GM19372 (cell line): ENCODE measurements at regions not wholly inside any gene's neighbourhood (a gene's known extent, or its start where the extent isn't known, plus 50 kb on each side); places are given as distances from the start of the nearest gene placed in this dataset.
"Not testable (repeated sequence)": the region's sequence is repeated elsewhere in the genome, so short reads cannot be mapped to it uniquely, and the experiment has no call there.

ENCODE experiments used
- ATAC-seq: cut with Tn5 transposase; IDR thresholded peaks from one replicate; pipeline ENCODE4 v1.9.1; 2021; ENCODE audit warnings: mild to moderate bottlenecking, low read depth, moderate library complexity; ENCODE audit not compliant: unreplicated experiment

- no peak for ATAC-seq
These were observed 476.3 kb upstream of the CADM1 start for GRCh38 chr11:115980337-115981103.

- no peak for ATAC-seq
These were observed 470.5 kb upstream of the CADM1 start for GRCh38 chr11:115974703-115975102.

GRCh38 chr11:115967203-115967602, 463.0 kb upstream of the CADM1 start:
- not testable (repeated sequence) for ATAC-seq

- no peak for ATAC-seq
These were observed 461.7 kb upstream of the CADM1 start for GRCh38 chr11:115965767-115966504.

GRCh38 chr11:115964091-115964490, 459.9 kb upstream of the CADM1 start:
- no peak for ATAC-seq

- no peak for ATAC-seq
These were observed 458.9 kb upstream of the CADM1 start for GRCh38 chr11:115963156-115963555.

GRCh38 chr11:115961159-115962003, 457.2 kb upstream of the CADM1 start:
- ATAC-seq = no peak

- no peak for ATAC-seq
These were observed 454.9 kb upstream of the CADM1 start for GRCh38 chr11:115959081-115959486.

- ATAC-seq = no peak
These were observed 454.1 kb upstream of the CADM1 start for GRCh38 chr11:115958089-115959000.

GRCh38 chr11:115955803-115956202, 451.6 kb upstream of the CADM1 start:
- ATAC-seq = no peak

GRCh38 chr11:115950660-115951059, 446.4 kb upstream of the CADM1 start:
- no peak for ATAC-seq

GRCh38 chr11:115944596-115944995, 440.4 kb upstream of the CADM1 start:
- no peak for ATAC-seq

- no peak for ATAC-seq
These were observed 437.8 kb upstream of the CADM1 start for GRCh38 chr11:115942011-115942410.

- no peak for ATAC-seq
These were observed 437.3 kb upstream of the CADM1 start for GRCh38 chr11:115941481-115941993.

GRCh38 chr11:115941044-115941443, 436.8 kb upstream of the CADM1 start:
- ATAC-seq = no peak

- no peak for ATAC-seq
These were observed 435.7 kb upstream of the CADM1 start for GRCh38 chr11:115939731-115940421.

GRCh38 chr11:115939104-115939730, 435.0 kb upstream of the CADM1 start:
- ATAC-seq = no peak

- no peak for ATAC-seq
These were observed 429.3 kb upstream of the CADM1 start for GRCh38 chr11:115933564-115933963.
